HG03520 (cell line): ENCODE measurements at regions not wholly inside any gene's neighbourhood (a gene's known extent, or its start where the extent isn't known, plus 50 kb on each side); places are given as distances from the start of the nearest gene placed in this dataset.

ENCODE experiments used
- ATAC-seq: cut with Tn5 transposase; IDR thresholded peaks from one replicate; pipeline ENCODE4 v1.9.1; 2021; ENCODE audit warnings: mild to moderate bottlenecking, moderate library complexity; ENCODE audit not compliant: unreplicated experiment

DNA sequence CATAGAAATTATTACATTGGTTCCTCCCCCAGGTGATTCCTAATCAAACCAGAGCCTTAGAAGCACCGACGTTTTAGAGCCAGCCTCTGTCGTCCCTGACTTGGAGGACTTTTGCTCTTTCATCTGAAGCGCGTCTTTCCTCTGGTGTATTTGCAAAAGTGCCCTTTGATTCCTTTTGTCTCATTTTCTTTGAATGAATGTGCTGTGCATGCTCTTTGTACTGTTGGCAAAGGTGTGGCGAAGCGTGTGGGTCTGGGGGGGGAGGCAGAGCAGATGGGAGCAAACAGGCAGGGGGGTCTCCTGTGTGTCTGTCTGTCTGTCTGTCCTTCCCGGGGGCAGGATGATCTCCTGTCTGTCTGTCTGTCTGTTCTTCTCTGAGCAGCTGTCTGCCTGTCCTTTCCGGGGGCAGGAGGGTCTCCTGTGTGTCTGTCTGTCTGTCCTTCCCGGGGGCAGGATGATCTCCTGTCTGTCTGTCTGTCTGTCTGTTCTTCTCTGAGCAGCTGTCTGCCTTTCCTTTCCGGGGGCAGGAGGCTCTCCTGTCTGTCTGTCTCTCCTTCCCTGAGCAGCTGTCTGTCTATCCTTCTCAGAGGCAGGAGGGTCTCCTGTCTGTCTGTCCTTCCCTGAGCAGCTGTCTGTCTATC lies 205.5 kb upstream of the MYT1L start:
- no peak for ATAC-seq

DNA sequence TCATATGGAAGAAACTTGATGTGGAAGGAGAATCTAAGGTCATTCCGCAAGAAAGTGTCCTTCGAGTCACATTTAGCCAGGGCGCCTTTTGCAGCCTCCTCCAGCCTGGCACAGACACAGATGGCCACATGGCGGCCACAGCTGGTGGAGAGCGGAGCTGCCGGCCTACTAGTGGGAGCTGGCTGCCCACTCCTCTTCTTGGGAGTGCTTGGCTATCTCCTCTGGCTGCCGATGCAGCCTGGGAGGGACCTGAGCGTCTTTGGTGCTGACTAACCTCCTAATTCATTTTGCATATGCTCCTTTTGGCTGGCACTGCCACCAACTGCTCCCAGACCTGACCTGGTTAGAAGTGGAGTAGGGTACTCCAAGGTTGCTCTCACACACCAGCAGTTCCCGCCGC lies 199.3 kb upstream of the MYT1L start:
- ATAC-seq: no peak

DNA sequence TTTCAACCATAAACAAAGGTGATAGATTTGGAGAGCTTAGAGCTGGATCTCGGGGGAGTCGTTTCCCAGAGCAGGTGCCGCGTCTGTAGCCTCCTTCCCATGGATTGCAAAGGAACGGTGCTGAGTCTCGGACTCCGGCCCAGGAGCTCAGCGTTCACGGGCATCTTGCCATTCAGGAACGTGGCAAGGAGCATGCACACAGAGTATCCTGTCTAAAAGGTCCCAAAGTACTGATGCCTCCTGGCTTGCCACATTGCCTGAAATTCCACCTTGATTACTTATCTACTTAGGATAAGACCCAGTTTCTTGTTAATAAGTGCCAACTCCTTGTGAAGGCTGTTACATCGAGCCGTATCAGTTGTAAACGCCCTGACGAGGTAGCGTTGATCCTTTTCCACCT lies 197.8 kb upstream of the MYT1L start:
- ATAC-seq: no peak

DNA sequence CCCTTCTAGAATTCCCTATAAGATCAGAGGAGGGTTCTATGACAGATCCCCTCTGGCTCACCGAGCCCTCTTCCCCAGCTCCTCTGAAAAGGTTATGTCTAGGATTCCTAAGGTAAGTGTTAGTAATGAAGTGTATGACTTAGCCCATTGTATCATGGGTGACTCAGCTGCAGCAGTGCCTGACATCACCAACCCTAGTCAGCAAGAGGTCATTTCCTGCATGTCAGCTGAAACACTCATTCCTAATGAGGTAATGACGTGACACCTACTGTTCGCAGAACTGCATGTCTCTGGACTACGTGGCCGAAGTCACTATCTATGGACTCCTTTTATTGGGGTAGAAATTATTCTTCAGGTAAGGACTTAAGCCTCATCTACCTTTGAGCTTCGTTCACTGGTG lies 196.1 kb upstream of the MYT1L start:
- no peak for ATAC-seq

DNA sequence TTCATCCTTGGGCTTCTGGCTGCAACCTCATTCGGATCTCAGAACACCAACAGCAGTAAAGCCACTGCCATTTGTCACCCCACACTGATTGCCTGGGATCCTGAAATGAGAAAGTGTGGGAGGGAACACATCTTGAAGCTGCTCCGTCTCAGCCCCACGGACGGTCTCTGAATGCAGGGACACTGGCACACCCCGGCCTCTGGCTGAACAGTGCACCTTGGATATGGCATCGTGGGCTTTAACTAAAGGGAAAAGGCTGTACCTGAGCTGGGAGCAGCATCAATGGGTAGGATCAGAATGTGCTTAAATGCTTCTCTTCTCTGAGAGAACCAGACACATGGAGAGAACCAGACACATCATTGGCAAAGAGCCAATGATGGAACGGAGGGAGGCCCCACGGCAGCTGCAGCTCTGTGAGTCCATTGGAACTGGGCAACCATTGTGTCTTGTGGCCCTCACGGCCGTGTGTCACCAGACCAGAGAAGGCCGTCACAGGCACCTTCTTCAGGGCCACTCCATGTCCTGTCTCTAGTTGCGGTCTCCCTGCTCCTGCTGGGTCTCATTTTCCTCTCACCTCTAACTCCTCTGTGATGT lies 193.4 kb upstream of the MYT1L start:
- ATAC-seq: no peak

DNA sequence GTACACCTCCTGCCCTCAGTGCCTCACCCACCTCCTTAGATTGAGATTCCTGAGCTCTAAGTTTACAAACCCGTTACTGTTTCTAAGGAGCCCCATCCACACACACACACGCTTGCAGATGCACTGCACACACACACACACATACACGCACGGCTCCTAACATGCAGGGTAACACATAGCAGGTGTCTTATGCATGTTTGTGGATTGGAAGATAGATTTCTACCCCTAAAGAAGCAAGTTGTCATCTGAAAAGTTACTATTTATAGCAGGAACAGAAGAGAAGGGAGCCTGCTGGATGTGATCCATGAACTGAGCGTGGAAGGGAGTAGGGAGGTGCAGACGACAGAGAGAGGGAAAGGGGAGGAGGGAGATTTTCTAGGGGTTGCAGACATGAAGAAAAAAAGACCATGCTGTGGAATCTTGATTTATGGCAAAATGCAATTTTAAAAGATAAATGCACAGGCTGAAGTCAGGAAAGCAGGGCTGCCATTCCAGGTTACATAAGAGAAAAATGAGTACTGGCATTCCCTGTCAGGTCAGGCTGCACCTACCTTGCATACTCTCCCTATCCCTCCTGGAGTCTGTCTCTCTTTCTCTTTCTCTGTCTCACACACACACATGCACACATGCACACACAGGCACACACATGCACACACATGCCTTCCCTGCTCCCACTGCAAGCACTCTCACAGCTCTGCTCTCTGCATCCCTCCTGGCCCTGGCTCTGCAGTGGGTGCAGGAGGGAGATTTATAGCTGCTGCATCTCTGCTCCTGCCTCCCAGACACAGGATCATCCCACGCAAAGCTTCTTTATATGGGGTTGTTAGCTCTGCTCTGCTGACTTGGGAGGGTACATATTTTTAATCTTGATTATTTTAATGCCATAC lies 192.6 kb upstream of the MYT1L start:
- ATAC-seq: no peak

DNA sequence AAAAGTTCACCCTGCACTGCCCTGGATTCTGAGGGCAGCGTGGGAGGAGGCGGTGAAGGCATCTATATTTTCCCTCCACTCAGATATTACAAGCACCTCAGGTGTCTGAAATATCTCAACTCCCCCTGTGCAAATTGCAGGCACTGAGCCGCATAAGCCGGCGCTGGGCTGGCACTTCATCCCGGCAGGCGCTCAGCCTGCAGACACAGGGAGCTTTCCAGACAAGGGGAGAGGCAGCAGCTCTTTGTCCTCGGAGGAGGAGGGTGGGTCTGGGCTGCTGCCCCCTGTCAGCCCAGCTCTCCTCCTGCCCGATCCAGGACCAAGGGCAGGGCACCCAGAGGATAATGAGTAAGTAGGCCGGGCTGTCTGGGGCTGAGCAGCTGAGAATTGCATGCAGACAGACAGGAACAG lies 189.3 kb upstream of the MYT1L start:
- ATAC-seq: no peak

DNA sequence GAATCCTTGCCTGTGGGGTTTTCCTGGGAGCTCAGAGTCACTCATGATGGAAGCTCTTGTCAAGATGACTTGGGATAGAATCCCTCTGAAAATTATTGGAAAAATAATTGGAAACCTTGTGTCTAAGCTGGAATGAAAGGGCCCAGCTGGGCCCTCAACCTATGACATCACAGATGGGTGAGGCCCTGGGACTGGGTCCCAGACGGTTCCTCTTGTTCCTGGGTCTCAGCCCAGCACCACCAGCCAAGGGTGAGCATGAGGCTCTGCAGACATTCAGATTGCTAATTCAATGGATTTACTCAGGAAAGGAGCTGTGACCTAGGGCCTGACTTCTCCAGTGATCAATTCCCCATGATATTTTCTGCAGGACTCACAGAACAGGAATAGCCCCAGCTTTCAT lies 188.3 kb upstream of the MYT1L start:
- no peak for ATAC-seq

DNA sequence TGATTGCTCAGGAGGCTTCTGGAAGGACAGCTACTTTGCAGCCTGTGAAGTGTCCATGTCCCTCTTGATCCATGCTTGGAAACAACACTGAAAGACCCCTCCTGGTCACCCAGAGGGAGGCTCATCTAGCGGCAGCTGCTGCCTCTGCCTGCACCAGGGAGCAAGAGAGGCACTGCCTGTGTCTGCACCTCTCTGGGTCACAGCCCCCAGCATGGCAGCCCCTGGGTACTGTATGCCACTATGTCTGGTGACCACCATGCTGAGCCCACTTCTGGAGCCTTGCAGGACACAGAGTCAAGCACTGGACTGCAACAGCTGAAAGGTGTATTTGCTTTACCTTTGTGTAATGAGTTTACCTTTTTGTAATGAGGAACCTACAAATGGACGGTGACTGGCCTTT lies 186.3 kb upstream of the MYT1L start:
- ATAC-seq: no peak

DNA sequence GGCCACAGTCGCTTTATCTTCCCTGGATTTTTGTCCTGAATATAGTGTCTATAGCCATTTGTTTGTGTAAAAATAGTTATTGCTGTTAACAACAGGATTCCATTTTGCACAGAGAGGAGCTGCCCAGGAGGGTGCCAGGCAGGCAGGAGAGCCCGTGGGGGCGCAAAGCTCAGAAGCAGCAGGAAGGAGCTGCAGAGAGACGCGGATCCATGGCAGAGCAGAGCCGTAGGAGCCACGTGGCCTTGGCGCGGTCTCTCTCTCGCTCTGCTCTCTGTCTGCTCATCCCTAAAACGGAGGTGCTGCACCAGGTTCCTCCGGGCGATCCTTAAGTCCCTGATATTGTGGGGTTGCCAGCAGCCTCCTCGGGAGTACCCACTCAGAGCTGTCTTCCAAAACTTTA lies 185.3 kb upstream of the MYT1L start:
- ATAC-seq: no peak

DNA sequence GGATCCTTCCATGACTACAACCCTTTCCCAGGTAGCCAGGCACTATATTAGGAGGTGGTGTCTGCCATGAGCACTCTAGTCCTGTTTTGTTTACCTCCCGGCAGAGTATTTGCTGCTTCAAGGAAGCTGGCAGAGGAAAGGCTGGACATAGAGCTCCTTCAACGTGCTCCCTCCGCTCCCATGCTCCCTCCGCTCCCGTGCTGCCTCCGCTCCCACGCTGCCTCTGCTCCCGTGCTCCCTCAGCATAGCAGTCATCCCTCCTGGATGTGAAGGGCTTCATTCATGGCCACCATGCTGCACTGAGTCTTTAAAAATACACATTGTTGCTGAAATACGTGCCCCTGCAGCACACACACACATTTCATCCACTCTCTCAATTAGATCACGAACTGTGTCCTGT lies 181.9 kb upstream of the MYT1L start:
- no peak for ATAC-seq

DNA sequence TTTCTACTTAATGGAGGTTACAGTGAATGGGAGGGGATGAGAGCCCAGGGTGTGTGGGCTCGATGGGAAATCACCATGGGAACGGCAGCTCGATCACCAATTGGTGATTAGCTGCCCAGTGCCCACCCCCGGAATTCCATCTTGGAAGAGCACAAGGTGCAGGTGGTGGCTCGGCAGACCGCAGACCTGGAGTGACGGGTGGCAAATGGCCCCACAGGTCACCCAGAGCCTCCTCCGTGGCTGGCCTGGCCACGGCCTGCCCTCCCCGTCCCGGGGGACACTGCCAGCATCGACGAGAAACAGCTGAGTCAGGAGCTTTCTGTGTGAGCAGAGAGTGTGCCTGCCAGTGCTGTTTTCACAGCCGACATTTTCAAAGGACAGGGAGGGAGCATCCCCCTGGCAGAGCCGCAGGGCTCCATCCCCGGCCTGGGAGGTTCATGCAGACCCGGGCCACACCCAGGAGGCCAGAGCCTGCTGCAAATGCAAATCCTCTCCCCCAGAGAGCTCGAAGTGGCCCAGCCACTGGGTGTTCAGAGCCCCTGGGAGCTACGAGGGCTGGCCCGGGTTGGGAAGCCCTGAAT lies 176.4 kb upstream of the MYT1L start:
- no peak for ATAC-seq

DNA sequence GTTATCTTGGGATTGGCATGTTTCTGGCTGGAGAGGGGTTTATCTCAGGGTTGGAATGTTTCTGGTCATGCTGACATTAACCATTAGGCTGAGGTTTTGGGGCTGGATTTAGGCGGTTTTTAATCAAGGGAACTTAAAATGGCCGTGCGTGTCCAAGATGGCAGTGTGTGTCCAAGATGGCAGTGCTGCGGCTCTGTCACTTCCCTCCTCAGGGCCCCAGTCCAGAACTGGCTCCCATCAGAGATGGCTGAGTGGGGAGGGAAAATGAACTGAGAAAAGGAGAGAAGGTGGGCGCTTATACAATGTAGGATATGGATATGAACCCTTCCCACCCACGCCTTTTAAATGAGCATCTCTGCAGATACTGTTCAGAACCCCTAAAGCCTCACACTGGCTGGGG lies 175.5 kb upstream of the MYT1L start:
- no peak for ATAC-seq

DNA sequence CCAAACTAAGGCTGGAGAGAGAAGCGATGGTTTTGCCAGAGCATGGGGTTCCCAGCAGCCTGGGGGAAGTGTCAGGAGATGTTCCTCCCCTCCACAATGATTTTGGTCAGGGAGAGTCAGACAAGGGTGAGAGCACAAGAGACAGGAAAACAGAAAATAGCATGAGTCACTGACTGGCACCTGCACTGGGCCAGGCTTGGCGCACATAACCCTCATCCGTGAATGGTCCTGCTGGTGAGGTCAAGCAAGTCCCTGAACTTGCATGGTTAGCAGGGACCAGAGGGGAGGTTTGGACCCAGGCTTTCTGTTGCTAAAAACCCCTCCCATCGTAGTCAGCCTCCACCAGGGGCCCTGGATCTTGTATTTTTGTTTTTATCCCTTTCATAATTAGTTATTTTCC lies 174.5 kb upstream of the MYT1L start:
- no peak for ATAC-seq

DNA sequence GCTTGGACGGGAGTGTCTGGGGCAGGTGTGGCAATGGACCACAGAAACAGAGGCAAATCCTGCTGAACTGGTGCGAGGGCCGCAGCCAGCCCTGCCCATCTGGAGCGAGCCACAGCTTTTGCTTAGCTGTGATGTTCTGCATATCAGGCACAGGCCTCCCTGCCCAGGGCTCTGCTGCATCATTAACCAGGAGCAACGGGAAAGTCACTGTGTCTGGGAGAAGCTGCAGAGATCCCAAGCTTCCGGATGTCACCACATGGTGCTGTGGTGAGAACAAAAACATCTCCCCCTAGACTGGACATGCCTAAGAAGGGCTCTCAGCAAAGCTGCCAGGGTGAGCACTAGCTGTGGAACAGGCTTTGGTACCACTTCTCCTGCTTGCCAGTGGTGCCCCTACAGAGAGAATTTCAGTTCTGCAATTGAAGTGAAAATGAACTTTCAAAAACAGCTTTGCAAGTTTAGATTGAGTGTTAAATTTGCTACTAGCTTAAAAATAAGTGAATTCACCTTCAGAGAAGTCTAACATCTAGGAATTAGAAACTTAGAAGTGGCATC lies 172.9 kb upstream of the MYT1L start:
- no peak for ATAC-seq

DNA sequence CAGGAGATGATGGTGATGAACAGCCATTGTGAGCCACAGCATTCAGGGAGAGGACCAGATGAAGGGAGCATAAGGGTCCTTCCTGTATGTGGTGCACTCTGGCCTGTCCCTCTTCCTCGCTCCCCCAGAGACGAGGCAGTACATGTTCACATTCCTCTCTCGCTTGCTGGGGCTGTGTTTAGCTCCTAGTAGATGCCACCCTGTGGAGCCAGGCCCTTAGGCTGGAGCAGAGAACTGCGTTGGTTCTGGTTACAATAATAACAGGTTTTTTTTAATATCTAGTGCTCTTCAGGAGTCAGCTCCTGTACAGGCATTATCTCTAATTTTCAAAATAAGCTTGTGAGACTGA lies 171.1 kb upstream of the MYT1L start:
- ATAC-seq: no peak

DNA sequence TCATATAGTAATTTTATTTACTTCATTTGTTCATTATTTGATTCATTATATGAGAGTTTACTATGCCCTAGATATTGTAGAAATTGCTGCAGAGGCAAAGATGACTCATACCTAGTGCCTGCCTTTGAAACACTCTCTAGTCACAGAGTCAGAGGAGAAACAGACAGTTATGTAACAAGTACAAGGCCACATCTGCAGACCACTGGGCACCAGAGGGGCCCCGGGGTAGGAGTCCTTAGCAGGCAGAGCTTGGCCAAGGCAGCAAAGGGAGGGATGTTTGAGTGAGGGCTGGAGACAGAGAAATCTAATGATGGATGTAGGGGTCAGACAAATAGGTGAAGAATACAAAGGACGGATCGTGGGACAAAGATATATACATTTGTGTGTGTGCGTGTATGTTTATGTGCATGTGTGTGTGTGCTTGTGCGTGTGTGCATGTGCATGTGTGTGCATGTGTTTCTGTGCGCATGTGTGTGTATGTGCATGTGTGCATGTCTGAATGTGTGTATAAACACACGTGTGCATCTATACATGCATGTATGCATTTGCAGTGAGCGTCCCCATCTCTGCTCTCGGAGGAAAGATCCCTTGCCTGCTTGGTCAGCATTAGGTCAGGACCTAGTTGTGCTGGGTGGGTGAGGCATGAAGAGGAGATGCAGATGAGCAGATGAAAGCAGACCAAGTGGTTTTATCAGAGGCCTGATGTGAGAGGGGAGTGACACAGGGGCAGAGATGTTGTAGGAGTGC lies 170.6 kb upstream of the MYT1L start:
- ATAC-seq: no peak

DNA sequence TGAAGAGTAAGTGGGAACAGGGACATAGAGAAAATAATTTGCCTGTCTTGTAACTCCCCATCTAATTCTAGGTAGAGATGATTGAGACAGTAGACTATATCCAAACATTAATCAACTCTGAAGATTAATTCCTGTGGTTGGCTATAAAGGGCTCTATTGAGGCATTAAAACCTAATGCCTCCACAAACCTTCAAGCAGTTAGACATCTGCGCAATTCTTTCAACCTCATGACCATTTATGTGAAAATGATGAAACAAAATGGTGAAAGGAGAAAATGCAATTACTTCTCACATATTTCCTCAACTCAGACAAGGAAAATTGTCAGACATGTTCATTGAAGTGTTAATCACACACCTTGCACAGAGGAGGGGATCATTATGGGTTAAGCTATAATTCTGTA lies 164.5 kb upstream of the MYT1L start:
- ATAC-seq: no peak

DNA sequence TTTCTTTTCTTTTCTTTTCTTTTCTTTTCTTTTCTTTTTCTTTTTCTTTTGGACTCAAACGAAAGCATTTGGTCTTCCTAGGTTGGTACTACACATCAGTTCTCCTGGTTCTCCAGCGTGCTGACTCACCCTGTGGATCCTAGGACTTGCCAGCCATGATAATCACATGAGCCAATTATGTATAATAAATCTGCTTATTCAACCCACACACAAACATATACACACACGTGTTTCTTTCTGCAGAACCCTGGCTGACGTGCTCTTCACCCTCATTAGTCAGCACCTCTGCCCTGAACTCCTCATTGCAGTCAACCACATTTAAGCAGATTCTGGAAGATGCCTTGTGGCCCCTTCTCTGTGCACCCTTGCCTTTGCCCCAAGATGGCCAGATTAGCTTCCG lies 162.4 kb upstream of the MYT1L start:
- ATAC-seq: no peak

DNA sequence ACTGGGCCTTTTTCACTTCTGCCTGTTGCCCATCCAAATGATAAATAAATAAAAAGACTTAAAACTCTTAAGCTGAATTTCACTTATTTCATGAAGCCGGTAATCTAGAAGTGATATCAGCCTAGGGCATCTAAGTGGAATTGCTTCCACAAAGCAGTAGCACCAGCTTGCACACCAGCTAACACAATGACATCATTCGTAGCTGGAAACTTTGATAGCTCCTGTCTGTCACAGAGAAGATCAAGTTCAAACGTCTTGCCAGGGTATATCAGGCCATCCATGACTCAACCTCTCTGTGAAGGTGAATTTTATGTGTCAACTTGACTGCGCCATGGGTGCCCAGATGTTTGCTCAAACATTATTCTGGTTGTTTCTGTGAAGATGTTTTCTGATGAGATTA lies 161.7 kb upstream of the MYT1L start:
- ATAC-seq: no peak

DNA sequence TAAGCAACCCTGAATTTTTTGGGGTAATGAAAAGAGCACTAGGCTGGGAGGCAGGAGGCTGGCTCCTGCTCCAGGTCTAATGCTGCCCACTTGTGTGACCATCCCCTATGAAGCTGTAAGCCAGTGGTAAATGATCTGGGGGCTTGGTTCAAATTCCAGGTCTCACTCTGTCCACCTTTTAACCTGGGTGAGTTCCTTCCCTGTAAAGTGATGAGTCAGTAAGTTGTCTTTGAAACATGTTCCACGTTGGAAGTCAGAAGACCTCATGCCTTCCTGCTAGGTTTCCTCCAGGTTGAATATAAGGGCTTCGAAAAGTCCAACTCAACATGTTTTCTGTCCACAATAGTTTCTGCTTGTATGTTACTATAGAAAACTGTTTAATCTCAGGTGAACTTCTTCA lies 160.9 kb upstream of the MYT1L start:
- ATAC-seq: no peak
